Loucy (cell line): ENCODE measurements at regions not wholly inside any gene's neighbourhood (a gene's known extent, or its start where the extent isn't known, plus 50 kb on each side); places are given as distances from the start of the nearest gene placed in this dataset.

Source experiments
- EZH2phosphoT487 ChIP-seq: fragments of 200-600 bp; IDR thresholded peaks from 2 replicates; pipeline ENCODE4 v1.6.1; 2018; ENCODE audit warnings: antibody characterized with exemption, mild to moderate bottlenecking, moderate library complexity, borderline replicate concordance
- TF ChIP-seq, protein P1 (sequence below): fragments of 200-600 bp; sonication (generic); conservative IDR thresholded peaks from 2 replicates; pipeline ENCODE4 v1.5.1; 2014; ENCODE audit warnings: mild to moderate bottlenecking, antibody characterized with exemption, low read length

DNA sequence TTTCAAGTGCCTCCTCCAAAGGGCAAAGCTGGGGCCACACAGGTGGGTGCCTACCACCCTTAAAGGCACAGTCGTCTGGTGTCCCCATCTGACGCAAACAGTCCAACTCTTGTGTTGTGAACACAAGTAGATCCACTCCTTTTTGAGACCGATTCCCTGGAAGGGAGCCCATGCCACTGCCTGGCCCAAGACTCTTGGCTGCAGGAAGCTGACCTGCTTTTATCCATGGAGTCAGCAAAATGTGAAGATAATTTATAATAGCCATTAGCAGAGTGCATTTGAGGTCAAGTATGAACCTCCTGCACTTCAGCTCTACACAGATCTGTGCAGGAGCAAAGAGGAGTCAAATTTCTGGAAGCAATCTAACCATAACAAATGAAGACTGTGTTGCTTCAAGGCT lies 68.5 kb downstream of the ADM start:
- TF ChIP-seq, protein P1, sequence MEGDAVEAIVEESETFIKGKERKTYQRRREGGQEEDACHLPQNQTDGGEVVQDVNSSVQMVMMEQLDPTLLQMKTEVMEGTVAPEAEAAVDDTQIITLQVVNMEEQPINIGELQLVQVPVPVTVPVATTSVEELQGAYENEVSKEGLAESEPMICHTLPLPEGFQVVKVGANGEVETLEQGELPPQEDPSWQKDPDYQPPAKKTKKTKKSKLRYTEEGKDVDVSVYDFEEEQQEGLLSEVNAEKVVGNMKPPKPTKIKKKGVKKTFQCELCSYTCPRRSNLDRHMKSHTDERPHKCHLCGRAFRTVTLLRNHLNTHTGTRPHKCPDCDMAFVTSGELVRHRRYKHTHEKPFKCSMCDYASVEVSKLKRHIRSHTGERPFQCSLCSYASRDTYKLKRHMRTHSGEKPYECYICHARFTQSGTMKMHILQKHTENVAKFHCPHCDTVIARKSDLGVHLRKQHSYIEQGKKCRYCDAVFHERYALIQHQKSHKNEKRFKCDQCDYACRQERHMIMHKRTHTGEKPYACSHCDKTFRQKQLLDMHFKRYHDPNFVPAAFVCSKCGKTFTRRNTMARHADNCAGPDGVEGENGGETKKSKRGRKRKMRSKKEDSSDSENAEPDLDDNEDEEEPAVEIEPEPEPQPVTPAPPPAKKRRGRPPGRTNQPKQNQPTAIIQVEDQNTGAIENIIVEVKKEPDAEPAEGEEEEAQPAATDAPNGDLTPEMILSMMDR, result no peak
- no peak for TF ChIP-seq EZH2phosphoT487
